ENCODE measurements at regions not wholly inside any gene's neighbourhood (a gene's known extent, or its start where the extent isn't known, plus 50 kb on each side); places are given as distances from the start of the nearest gene placed in this dataset.
"Not testable (repeated sequence)": the region's sequence is repeated elsewhere in the genome, so short reads cannot be mapped to it uniquely, and the experiment has no call there.

- H3K27ac Mint-ChIP-seq; DNase-seq; H3K27me3 Mint-ChIP-seq; H3K4me3 Mint-ChIP-seq; H3K36me3 Mint-ChIP-seq; ATAC-seq (ENCODE audit: low read depth in 2 of 2); H3K4me1 Mint-ChIP-seq: not testable (repeated sequence)
- H3K9me3 Mint-ChIP-seq = peaks cover 3 to 19% (median 5%) of the 10 kb centered on the region in 7 donors
Measured at GRCh38 chrX:79026742-79027141, 81.6 kb downstream of the P2RY10 start.

GRCh38 chrX:79035421-79035820 lies 90.2 kb downstream of the P2RY10 start:
- Mint-ChIP-seq H3K36me3 (no peaks in the 10 kb centered on the region), H3K9me3 (peaks cover 0 to 4% (median 0%) of the 10 kb centered on the region in 7 donors), H3K27ac (no peak overlapping the region), H3K4me3 (no peak overlapping the region), H3K27me3 (no peaks in the 10 kb centered on the region), H3K4me1 (peaks cover 5 to 12% (median 12%) of the 10 kb centered on the region in 3 donors)
- DNase-seq = no peak
- ATAC-seq (ENCODE audit: low read depth in 2 of 2) = no peak

- no peaks in the 10 kb centered on the region for H3K27me3 Mint-ChIP-seq
- DNase-seq (no peak), ATAC-seq (ENCODE audit: low read depth in 2 of 2) (no peak)
- H3K4me3 Mint-ChIP-seq = no peak overlapping the region
- H3K27ac Mint-ChIP-seq = peak overlapping the region in 2 of 6 donors; percentile 11 to 59
- no peaks in the 10 kb centered on the region for H3K36me3 Mint-ChIP-seq
- H3K4me1 Mint-ChIP-seq = peaks cover 5 to 12% (median 12%) of the 10 kb centered on the region in 3 donors
- peaks cover 0 to 4% (median 0%) of the 10 kb centered on the region in 7 donors for H3K9me3 Mint-ChIP-seq
Measured at GRCh38 chrX:79036157-79036880, 91.1 kb downstream of the P2RY10 start.

GRCh38 chrX:79065696-79066095 lies 78.8 kb upstream of the GPR174 start:
- DNase-seq (peak; percentile 48), ATAC-seq (ENCODE audit: low read depth in 2 of 2) (peak; percentile 96 to 97)
- Mint-ChIP-seq H3K27me3 (no peaks in the 10 kb centered on the region), H3K9me3 (peaks cover 3 to 41% (median 14%) of the 10 kb centered on the region in 7 donors), H3K27ac (peak overlapping the region in 5 of 6 donors; percentile 12 to 96 (median 81)), H3K4me1 (peaks cover 8 to 22% (median 11%) of the 10 kb centered on the region in 3 donors), H3K36me3 (peaks cover 5 to 10% of the 10 kb centered on the region in 2 donors), H3K4me3 (peak overlapping the region in 3 of 8 donors; percentile 9 to 37 (median 17))

- Mint-ChIP-seq H3K9me3 (peaks cover 0 to 7% (median 0%) of the 10 kb centered on the region in 7 donors), H3K27me3 (no peaks in the 10 kb centered on the region), H3K4me1 (peaks cover 6 to 9% (median 7%) of the 10 kb centered on the region in 3 donors), H3K36me3 (no peaks in the 10 kb centered on the region), H3K4me3 (no peak overlapping the region), H3K27ac (peak overlapping the region in 2 of 6 donors; percentile 44 to 59)
- DNase-seq (no peak), ATAC-seq (ENCODE audit: low read depth in 2 of 2) (no peak)
Measured at GRCh38 chrX:79078114-79078513, 66.4 kb upstream of the GPR174 start.

- no peak overlapping the region for H3K4me3 Mint-ChIP-seq
- peaks cover 6 to 9% (median 7%) of the 10 kb centered on the region in 3 donors for H3K4me1 Mint-ChIP-seq
- DNase-seq (no peak), ATAC-seq (ENCODE audit: low read depth in 2 of 2) (no peak)
- no peaks in the 10 kb centered on the region for H3K27me3 Mint-ChIP-seq
- H3K36me3 Mint-ChIP-seq = no peaks in the 10 kb centered on the region
- H3K27ac Mint-ChIP-seq = peak overlapping the region in 1 of 6 donors; percentile 26
- peaks cover 0 to 7% (median 0%) of the 10 kb centered on the region in 7 donors for H3K9me3 Mint-ChIP-seq
Measured at GRCh38 chrX:79079477-79079876, 65.0 kb upstream of the GPR174 start.

- H3K27ac Mint-ChIP-seq = peak overlapping the region in 2 of 6 donors; percentile 26 to 49
- peaks cover 6 to 11% (median 7%) of the 10 kb centered on the region in 3 donors for H3K4me1 Mint-ChIP-seq
- ATAC-seq (ENCODE audit: low read depth in 2 of 2) (no peak), DNase-seq (no peak)
- H3K4me3 Mint-ChIP-seq = no peak overlapping the region
- H3K27me3 Mint-ChIP-seq = no peaks in the 10 kb centered on the region
- peaks cover 0 to 7% (median 0%) of the 10 kb centered on the region in 7 donors for H3K9me3 Mint-ChIP-seq
- H3K36me3 Mint-ChIP-seq = no peaks in the 10 kb centered on the region
Measured at GRCh38 chrX:79080141-79080540, 64.3 kb upstream of the GPR174 start.

GRCh38 chrX:79081895-79082512 lies 62.5 kb upstream of the GPR174 start:
- Mint-ChIP-seq H3K9me3 (peaks cover 0 to 2% (median 0%) of the 10 kb centered on the region in 7 donors), H3K36me3 (no peaks in the 10 kb centered on the region), H3K27ac (peak overlapping the region in 3 of 6 donors; percentile 34 to 55 (median 41)), H3K4me1 (peaks cover 6 to 11% (median 7%) of the 10 kb centered on the region in 3 donors), H3K4me3 (peak overlapping the region in 6 of 8 donors; percentile 2 to 63 (median 24)), H3K27me3 (no peaks in the 10 kb centered on the region)
- DNase-seq (peak; percentile 40), ATAC-seq (ENCODE audit: low read depth in 2 of 2) (peak; percentile 63 to 74)

- Mint-ChIP-seq H3K4me3 (no peak overlapping the region), H3K27ac (no peak overlapping the region), H3K27me3 (no peaks in the 10 kb centered on the region), H3K4me1 (peaks cover 6 to 11% (median 7%) of the 10 kb centered on the region in 3 donors), H3K36me3 (no peaks in the 10 kb centered on the region), H3K9me3 (peaks cover 0 to 4% (median 0%) of the 10 kb centered on the region in 7 donors)
- DNase-seq (no peak), ATAC-seq (ENCODE audit: low read depth in 2 of 2) (no peak)
Measured at GRCh38 chrX:79082899-79083298, 61.6 kb upstream of the GPR174 start.

GRCh38 chrX:79084923-79085322 lies 59.6 kb upstream of the GPR174 start:
- no peak for ATAC-seq (ENCODE audit: low read depth in 2 of 2)
- peaks cover 9 to 27% (median 11%) of the 10 kb centered on the region in 3 donors for H3K4me1 Mint-ChIP-seq

GRCh38 chrX:79089896-79090584 lies 54.4 kb upstream of the GPR174 start:
- peak overlapping the region; percentile 17 to 92 (median 59) for H3K27ac Mint-ChIP-seq
- H3K27me3 Mint-ChIP-seq = no peaks in the 10 kb centered on the region
- H3K4me3 Mint-ChIP-seq = peak overlapping the region in 2 of 8 donors; percentile 45 to 52
- no peak for DNase-seq
- peak; percentile 54 to 55 for ATAC-seq (ENCODE audit: low read depth in 2 of 2)
- peaks cover 10 to 30% (median 15%) of the 10 kb centered on the region in 3 donors for H3K4me1 Mint-ChIP-seq
- H3K36me3 Mint-ChIP-seq = no peaks in the 10 kb centered on the region
- peaks cover 0 to 4% (median 0%) of the 10 kb centered on the region in 7 donors for H3K9me3 Mint-ChIP-seq

More at GRCh38 chrX:79084923-79085322, 59.6 kb upstream of the GPR174 start:
- no peak for DNase-seq
- Mint-ChIP-seq H3K4me3 (peak overlapping the region in 1 of 8 donors; percentile 52), H3K27ac (peak overlapping the region in 1 of 6 donors; percentile 49), H3K36me3 (no peaks in the 10 kb centered on the region), H3K27me3 (no peaks in the 10 kb centered on the region), H3K9me3 (peaks cover 0 to 4% (median 0%) of the 10 kb centered on the region in 7 donors)

GRCh38 chrX:79094075-79094832 lies 50.2 kb upstream of the GPR174 start:
- Mint-ChIP-seq H3K36me3 (no peaks in the 10 kb centered on the region), H3K27ac (peak overlapping the region in 2 of 6 donors; percentile 8 to 86), H3K4me3 (no peak overlapping the region), H3K9me3 (peaks cover 0 to 6% (median 0%) of the 10 kb centered on the region in 7 donors), H3K4me1 (peaks cover 24 to 46% (median 35%) of the 10 kb centered on the region in 3 donors), H3K27me3 (no peaks in the 10 kb centered on the region)
- DNase-seq (no peak), ATAC-seq (ENCODE audit: low read depth in 2 of 2) (no peak)

Measured in naive B cell (primary cell).